Caco-2 (cell line): ENCODE measurements at regions not wholly inside any gene's neighbourhood (a gene's known extent, or its start where the extent isn't known, plus 50 kb on each side); places are given as distances from the start of the nearest gene placed in this dataset.

Source experiments
- BruUV-seq: library from RNA; stranded (reverse); fragments of 400-500 nt; replicated peaks from 2 replicates; lab custom pipeline; 2021; lab: Mats Ljungman, UMichigan
- CTCF ChIA-PET: fragments of 300-600 bp; sonication (Branson Sonifier 250); formaldehyde crosslinking; loops from one replicate; lab custom pipeline; 2022; ENCODE audit warnings: antibody characterized with exemption; lab: Charles Lee
- POLR2A ChIA-PET: fragments of 300-600 bp; sonication (Branson Sonifier 250); formaldehyde crosslinking; loops from one replicate; lab custom pipeline; 2022; ENCODE audit warnings: antibody characterized with exemption; lab: Charles Lee
- DNase-seq, 2 experiments: peaks; one replicate each; pipeline versions ENCODE4 v3.0.0 to v3.0.0-alpha.2; 2020 to 2022
- H3K27me3 ChIP-seq: replicated peaks from 2 replicates; pipeline ENCODE4 v1.6.0; 2011; ENCODE audit warnings: low read length; ENCODE audit not compliant: control insufficient read depth, insufficient read depth
- H3K36me3 ChIP-seq: 2 replicates; pipeline ENCODE4 v1.5.1; 2011; ENCODE audit warnings: low read length; ENCODE audit not compliant: control insufficient read depth, insufficient read depth
- H3K4me1 ChIP-seq: fragments of 250-450 bp; sonication (Bioruptor Pico); 2 replicates; pipeline ENCODE4 v1.5.1; 2020; ENCODE audit warnings: mild to moderate bottlenecking
- H3K4me3 ChIP-seq: 2 replicates; pipeline ENCODE4 v1.5.1; 2011; ENCODE audit warnings: low read depth, mild to moderate bottlenecking, control low read depth, low read length
- H3K9me3 ChIP-seq: fragments of 250-450 bp; sonication (Bioruptor Pico); 2 replicates; pipeline ENCODE4 v1.5.1; 2020; ENCODE audit warnings: mild to moderate bottlenecking, moderate library complexity
- H3K27ac Mint-ChIP-seq: one replicate; pipeline ENCODE4 v1.8.0; 2022; ENCODE audit warnings: mixed read lengths; ENCODE audit not compliant: unreplicated experiment
- H3K27me3 Mint-ChIP-seq: one replicate; pipeline ENCODE4 v1.8.0; 2022; ENCODE audit warnings: mixed read lengths; ENCODE audit not compliant: insufficient read depth, unreplicated experiment
- H3K36me3 Mint-ChIP-seq: one replicate; pipeline ENCODE4 v1.8.0; 2022; ENCODE audit warnings: mild to moderate bottlenecking, mixed read lengths; ENCODE audit not compliant: insufficient read depth, unreplicated experiment
- H3K4me1 Mint-ChIP-seq: one replicate; pipeline ENCODE4 v1.8.0; 2022; ENCODE audit warnings: low read depth, mixed read lengths; ENCODE audit not compliant: unreplicated experiment
- H3K4me3 Mint-ChIP-seq: one replicate; pipeline ENCODE4 v1.8.0; 2022; ENCODE audit warnings: mild to moderate bottlenecking, moderate library complexity, mixed read lengths; ENCODE audit not compliant: unreplicated experiment
- H3K9me3 Mint-ChIP-seq: one replicate; pipeline ENCODE4 v1.8.0; 2022; ENCODE audit warnings: mixed read lengths; ENCODE audit not compliant: unreplicated experiment
- intact Hi-C: fragments of 100-400 bp; cut with micrococcal nuclease; formaldehyde crosslinking; loops from one replicate; pipeline ENCODE4 v1.10.0; 2022; ENCODE audit not compliant: unreplicated experiment
- TF ChIP-seq, protein P1 (sequence below), 2 experiments: fragments of 200-600 bp in 1 of 2; IDR thresholded peaks; 1 replicate in 1 of 2; 2 replicates in 1 of 2; pipeline versions ENCODE4 v1.5.1 to v1.8.0; 2011 to 2022; ENCODE audit warnings: antibody characterized with exemption in 1 of 2, control low read depth in 1 of 2, inconsistent platforms in 1 of 2, low read depth in 1 of 2, low read length in 1 of 2, mild to moderate bottlenecking in 1 of 2, moderate library complexity in 1 of 2; ENCODE audit not compliant: insufficient read depth in 1 of 2, severe bottlenecking in 1 of 2, unreplicated experiment in 1 of 2

DNA sequence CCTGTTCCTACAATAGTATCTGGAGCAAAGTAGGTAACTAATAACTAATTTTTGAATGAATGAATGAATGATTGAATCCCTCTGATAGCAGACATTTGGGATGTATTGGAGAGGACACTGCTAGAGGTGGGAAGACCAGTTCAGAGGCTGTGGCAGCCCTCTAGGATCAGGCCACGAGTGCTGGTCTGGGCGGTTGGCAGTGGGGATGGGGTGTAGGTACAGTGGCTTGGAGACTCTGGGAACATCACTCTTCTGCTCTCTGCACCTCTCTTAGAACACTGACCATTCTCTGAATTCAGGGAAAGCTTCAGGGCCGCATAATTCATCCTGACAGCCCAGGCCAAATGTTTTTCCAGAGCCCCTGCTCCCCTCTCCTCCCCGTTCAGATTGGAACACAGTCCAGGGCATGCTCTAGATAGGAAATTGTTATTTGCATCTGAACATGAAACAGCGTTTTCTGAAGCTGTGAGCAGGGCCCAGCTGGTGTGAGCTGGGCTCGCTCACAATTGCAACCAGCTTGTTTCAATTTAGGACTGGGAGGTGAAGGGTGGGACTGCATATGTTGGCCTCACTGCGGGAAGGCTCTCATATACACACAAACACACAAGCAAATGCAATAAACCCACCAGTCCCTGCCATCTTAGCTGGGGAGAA lies 253.1 kb upstream of the USP24 start:
- no peak for DNase-seq
- POLR2A ChIA-PET = no interaction called here
- Mint-ChIP-seq H3K4me1 (no peaks in the 10 kb centered on the region), H3K27ac (no peak overlapping the region), H3K9me3 (no peaks in the 10 kb centered on the region), H3K4me3 (no peak overlapping the region), H3K27me3 (no peaks in the 10 kb centered on the region), H3K36me3 (no peaks in the 10 kb centered on the region)
- Histone ChIP-seq H3K36me3 (no peaks in the 10 kb centered on the region), H3K9me3 (no peaks in the 10 kb centered on the region), H3K4me1 (no peaks in the 10 kb centered on the region), H3K27me3 (no peaks in the 10 kb centered on the region), H3K4me3 (no peak overlapping the region)
- TF ChIP-seq, protein P1, sequence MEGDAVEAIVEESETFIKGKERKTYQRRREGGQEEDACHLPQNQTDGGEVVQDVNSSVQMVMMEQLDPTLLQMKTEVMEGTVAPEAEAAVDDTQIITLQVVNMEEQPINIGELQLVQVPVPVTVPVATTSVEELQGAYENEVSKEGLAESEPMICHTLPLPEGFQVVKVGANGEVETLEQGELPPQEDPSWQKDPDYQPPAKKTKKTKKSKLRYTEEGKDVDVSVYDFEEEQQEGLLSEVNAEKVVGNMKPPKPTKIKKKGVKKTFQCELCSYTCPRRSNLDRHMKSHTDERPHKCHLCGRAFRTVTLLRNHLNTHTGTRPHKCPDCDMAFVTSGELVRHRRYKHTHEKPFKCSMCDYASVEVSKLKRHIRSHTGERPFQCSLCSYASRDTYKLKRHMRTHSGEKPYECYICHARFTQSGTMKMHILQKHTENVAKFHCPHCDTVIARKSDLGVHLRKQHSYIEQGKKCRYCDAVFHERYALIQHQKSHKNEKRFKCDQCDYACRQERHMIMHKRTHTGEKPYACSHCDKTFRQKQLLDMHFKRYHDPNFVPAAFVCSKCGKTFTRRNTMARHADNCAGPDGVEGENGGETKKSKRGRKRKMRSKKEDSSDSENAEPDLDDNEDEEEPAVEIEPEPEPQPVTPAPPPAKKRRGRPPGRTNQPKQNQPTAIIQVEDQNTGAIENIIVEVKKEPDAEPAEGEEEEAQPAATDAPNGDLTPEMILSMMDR (IDR thresholded peaks at IDR 0.05; ENCODE audit: insufficient read depth in 1 of 2, low read depth in 1 of 2, low read length in 1 of 2, severe bottlenecking in 1 of 2, unreplicated experiment in 1 of 2) = no peak
- CTCF ChIA-PET = no interaction called here
- BruUV-seq = no TSS peak
- intact Hi-C loops = no loop called here

DNA sequence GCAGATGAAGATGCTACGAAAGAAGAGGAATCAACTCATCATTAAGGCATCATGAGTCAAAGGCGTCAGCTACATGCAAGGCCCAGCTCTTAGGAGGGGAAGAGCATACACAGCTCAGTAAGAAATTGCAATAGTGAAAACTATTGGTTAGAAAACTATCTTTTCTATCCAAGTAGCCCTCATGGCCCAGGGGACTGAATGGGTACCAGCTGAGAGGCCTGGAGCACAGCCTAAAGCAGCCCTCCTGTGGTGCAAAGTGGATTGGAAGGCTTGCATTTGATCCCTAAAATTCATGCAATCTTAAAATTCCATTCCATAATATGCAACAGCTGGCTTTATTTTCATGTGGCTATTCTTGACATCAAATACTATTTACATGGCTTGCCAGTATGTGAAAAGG lies 251.8 kb upstream of the USP24 start:
- Histone ChIP-seq H3K4me3 (no peak overlapping the region), H3K36me3 (no peaks in the 10 kb centered on the region), H3K9me3 (no peaks in the 10 kb centered on the region), H3K27me3 (no peaks in the 10 kb centered on the region), H3K4me1 (no peaks in the 10 kb centered on the region)
- DNase-seq = no peak
- Mint-ChIP-seq H3K4me3 (no peak overlapping the region), H3K9me3 (no peaks in the 10 kb centered on the region), H3K4me1 (no peaks in the 10 kb centered on the region), H3K27ac (no peak overlapping the region), H3K27me3 (no peaks in the 10 kb centered on the region), H3K36me3 (no peaks in the 10 kb centered on the region)
- TF ChIP-seq, protein P1 (IDR thresholded peaks at IDR 0.05; ENCODE audit: insufficient read depth in 1 of 2, low read depth in 1 of 2, low read length in 1 of 2, severe bottlenecking in 1 of 2, unreplicated experiment in 1 of 2) = no peak
- intact Hi-C loops = no loop called here
- CTCF ChIA-PET = no interaction called here
- POLR2A ChIA-PET = no interaction called here
- no TSS peak for BruUV-seq

DNA sequence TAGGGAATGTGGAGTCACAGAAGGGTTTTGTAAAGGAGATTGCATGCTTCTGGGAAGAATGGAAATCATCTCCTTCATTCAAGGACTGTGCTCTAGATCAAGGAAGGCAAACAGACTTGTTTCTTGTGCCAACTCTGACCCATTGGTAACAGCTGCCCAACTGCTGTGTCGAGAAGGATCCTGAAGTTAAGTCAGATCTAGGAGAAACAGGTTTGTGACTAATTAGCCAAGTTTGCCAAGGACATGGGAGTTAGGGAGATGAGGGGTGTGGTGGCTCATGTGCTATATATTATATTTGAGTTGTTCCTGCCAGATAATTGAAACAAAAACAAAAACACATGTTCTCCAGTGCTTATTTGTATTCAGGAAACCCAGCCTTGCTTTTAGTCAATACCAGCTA lies 251.2 kb upstream of the USP24 start:
- Mint-ChIP-seq H3K27ac (no peak overlapping the region), H3K9me3 (no peaks in the 10 kb centered on the region), H3K4me1 (no peaks in the 10 kb centered on the region), H3K4me3 (no peak overlapping the region), H3K36me3 (no peaks in the 10 kb centered on the region), H3K27me3 (no peaks in the 10 kb centered on the region)
- intact Hi-C loops = no loop called here
- CTCF ChIA-PET = no interaction called here
- DNase-seq = no peak
- H3K4me3 ChIP-seq = no peak overlapping the region
- BruUV-seq = no TSS peak
- H3K27me3 ChIP-seq = no peaks in the 10 kb centered on the region
- H3K4me1 ChIP-seq = no peaks in the 10 kb centered on the region
- H3K36me3 ChIP-seq = no peaks in the 10 kb centered on the region
- H3K9me3 ChIP-seq = no peaks in the 10 kb centered on the region
- TF ChIP-seq, protein P1 (IDR thresholded peaks at IDR 0.05; ENCODE audit: insufficient read depth in 1 of 2, low read depth in 1 of 2, low read length in 1 of 2, severe bottlenecking in 1 of 2, unreplicated experiment in 1 of 2) = no peak
- POLR2A ChIA-PET = no interaction called here
